Activated CD4-positive, alpha-beta memory T cell treated with anti-CD3 and anti-CD28 coated beads, Interleukin-2, amount 10 ng/mL, durations not matched to agents 7 days and 5 days (primary cell): ENCODE measurements at regions not wholly inside any gene's neighbourhood (a gene's known extent, or its start where the extent isn't known, plus 50 kb on each side); places are given as distances from the start of the nearest gene placed in this dataset.

Experiments used
- CTCF ChIA-PET: fragments of 350-600 bp; sonication (Branson Sonifier 250); formaldehyde crosslinking; loops from one replicate; lab custom pipeline; 2021; ENCODE audit warnings: antibody characterized with exemption, inconsistent platforms; lab: Charles Lee
- POLR2A ChIA-PET: fragments of 350-600 bp; sonication (Branson Sonifier 250); formaldehyde crosslinking; loops from one replicate; lab custom pipeline; 2021; ENCODE audit warnings: antibody characterized with exemption; lab: Charles Lee
- DNase-seq: peaks from one replicate; pipeline ENCODE4 v3.0.0-alpha.2; 2020
- H3K27ac Mint-ChIP-seq: one replicate; pipeline ENCODE4 v1.8.0; 2021; ENCODE audit warnings: mild to moderate bottlenecking, mixed read lengths
- H3K27me3 Mint-ChIP-seq: one replicate; pipeline ENCODE4 v1.8.0; 2021; ENCODE audit warnings: mixed read lengths
- H3K36me3 Mint-ChIP-seq: one replicate; pipeline ENCODE4 v1.8.0; 2021; ENCODE audit warnings: low read depth, mixed read lengths
- H3K4me1 Mint-ChIP-seq: one replicate; pipeline ENCODE4 v1.8.0; 2021; ENCODE audit warnings: mixed read lengths
- H3K4me3 Mint-ChIP-seq: one replicate; pipeline ENCODE4 v1.8.0; 2021; ENCODE audit warnings: mild to moderate bottlenecking, mixed read lengths
- H3K9me3 Mint-ChIP-seq: one replicate; pipeline ENCODE4 v1.8.0; 2021; ENCODE audit warnings: mixed read lengths

DNA sequence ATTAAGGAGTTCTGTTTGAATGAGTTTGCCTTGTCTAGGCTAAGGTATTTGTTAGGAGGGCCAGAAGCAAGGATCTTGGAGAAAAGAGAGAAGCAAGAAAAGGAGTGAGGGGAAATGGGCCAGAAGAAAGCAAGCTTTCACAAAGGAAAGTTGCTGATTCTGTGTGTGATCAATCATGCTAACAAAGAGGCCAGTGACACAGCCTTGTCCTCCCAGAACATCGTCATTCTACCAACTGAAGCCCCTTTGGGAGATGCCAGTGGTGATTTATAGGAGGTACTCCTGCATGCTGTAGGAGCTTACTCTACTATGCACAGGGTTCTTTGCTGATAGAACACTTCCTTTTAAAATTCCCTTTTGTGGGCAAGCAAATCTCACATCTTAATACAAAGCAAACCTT, 449.2 kb upstream of the SPRED2 start:
- Mint-ChIP-seq H3K9me3 (no peaks in the 10 kb centered on the region), H3K4me3 (no peak overlapping the region), H3K4me1 (no peaks in the 10 kb centered on the region), H3K36me3 (no peaks in the 10 kb centered on the region), H3K27me3 (no peaks in the 10 kb centered on the region), H3K27ac (no peak overlapping the region)
- ChIA-PET POLR2A (interaction anchor here (0.6 kb wide), 1 partner anchor 11 kb away, joined by 3 read pairs; no protein-coding TSS in a partner anchor), CTCF (no interaction called here)
- DNase-seq = no peak

DNA sequence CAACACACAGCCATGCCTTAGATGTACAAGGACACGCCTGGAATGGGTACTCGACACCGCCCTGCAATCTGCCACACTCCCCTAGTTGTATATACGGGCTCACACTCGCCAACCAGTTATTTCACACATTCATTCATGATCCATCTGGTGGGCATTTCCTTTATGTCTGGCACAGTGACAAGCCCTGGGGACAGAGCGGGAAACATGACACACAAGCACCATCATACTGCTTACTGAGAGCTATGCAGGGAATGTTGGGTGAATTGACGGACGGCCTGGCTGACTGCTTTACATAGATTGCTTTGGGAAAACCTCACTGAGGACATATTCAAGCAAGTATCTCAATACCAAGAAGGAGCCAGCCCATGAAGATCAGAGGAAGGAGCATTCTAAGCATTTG, 448.0 kb upstream of the SPRED2 start:
- ChIA-PET POLR2A (no interaction called here), CTCF (no interaction called here)
- H3K4me3 Mint-ChIP-seq = no peak overlapping the region
- H3K27me3 Mint-ChIP-seq = no peaks in the 10 kb centered on the region
- DNase-seq = no peak
- no peaks in the 10 kb centered on the region for H3K36me3 Mint-ChIP-seq
- H3K4me1 Mint-ChIP-seq = no peaks in the 10 kb centered on the region
- H3K9me3 Mint-ChIP-seq = no peaks in the 10 kb centered on the region
- H3K27ac Mint-ChIP-seq = no peak overlapping the region

GRCh38 chr2:65878011-65878340, 445.6 kb upstream of the SPRED2 start:
- no peak for DNase-seq
- Mint-ChIP-seq H3K36me3 (no peaks in the 10 kb centered on the region), H3K9me3 (no peaks in the 10 kb centered on the region), H3K4me3 (no peak overlapping the region), H3K27ac (no peak overlapping the region), H3K4me1 (no peaks in the 10 kb centered on the region), H3K27me3 (no peaks in the 10 kb centered on the region)
- POLR2A ChIA-PET = no interaction called here
- CTCF ChIA-PET = no interaction called here

DNA sequence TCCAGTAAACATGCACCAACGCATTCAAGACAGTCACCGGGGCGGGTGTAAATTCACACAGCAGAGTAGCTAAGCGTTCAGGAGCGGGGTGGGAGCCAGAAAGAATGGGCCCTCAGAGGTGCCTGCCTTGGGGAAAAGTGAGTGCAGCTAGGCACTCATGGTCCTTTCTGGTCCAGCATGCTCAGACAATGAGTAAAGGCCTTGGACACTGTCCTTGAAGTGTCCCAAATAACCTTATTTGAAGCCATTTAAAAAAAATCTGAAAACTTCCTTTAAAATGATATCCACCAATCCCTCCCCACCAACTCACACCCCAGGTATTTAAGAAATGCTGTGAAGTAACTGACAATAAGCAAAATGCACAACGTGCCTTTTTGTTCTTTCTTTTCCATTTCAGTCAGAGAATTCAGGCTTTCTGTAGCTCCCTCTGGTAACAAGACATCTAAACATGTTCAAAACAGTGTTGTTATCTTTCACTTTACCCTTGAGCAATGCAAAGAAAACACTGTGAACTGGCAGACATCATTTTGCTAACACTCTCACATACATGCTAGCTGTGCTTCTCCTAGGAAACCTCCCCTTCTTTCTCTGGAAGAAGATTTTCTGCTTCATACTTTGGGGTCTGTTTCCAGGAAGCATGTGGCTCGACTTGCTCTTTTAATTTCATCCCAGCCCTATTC, 445.1 kb upstream of the SPRED2 start:
- H3K9me3 Mint-ChIP-seq = no peaks in the 10 kb centered on the region
- CTCF ChIA-PET = no interaction called here
- H3K27ac Mint-ChIP-seq = no peak overlapping the region

DNA sequence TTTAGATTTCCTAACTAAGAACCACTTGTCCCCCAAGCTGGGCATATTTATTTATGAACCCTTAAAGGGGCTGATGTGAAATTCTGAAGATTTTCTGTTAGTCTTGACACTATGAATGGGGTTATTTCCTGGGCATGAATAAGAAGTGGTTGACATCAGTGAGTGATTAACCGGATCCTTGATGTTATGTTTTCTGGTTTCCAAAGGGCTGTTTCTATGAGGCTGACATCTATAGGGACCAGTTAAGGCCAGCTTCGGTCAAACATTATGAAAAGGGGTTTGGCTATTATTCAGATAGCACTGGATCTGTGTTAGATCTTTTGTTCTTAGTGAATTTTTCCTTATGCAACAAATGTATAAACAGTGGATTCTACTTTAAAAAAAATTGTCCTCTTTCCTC, 443.7 kb upstream of the SPRED2 start:
- Mint-ChIP-seq H3K27me3 (no peaks in the 10 kb centered on the region), H3K4me3 (no peak overlapping the region), H3K9me3 (no peaks in the 10 kb centered on the region), H3K36me3 (no peaks in the 10 kb centered on the region), H3K4me1 (no peaks in the 10 kb centered on the region), H3K27ac (no peak overlapping the region)
- POLR2A ChIA-PET = no interaction called here
- CTCF ChIA-PET = no interaction called here
- DNase-seq = no peak

More for the DNA sequence above, 445.1 kb upstream of the SPRED2 start:
- DNase-seq = no peak
- POLR2A ChIA-PET = no interaction called here
- Mint-ChIP-seq H3K36me3 (no peaks in the 10 kb centered on the region), H3K4me1 (no peaks in the 10 kb centered on the region), H3K27me3 (no peaks in the 10 kb centered on the region), H3K4me3 (no peak overlapping the region)

DNA sequence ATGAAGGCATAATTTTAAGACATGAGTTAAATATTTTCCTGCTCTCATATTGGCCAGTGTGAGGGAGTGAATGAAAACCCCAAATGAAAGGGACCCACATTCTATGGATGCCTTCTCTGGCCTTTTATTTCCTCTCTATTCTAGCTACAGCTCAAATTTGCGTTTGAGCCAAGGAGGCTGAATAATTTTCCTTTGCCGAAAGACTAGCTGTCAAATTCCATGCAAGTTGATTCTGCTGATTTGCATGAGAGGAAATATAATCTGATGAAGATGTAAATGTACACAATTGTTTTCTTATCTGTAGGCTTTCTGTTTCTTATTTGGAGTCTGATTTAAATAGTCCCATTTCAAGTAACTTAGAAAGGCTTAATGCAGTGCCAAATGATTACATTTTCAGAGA, 438.4 kb upstream of the SPRED2 start:
- no peaks in the 10 kb centered on the region for H3K9me3 Mint-ChIP-seq
- no peak for DNase-seq
- H3K4me1 Mint-ChIP-seq = no peaks in the 10 kb centered on the region
- H3K36me3 Mint-ChIP-seq = no peaks in the 10 kb centered on the region
- ChIA-PET POLR2A (interaction anchor here (0.7 kb wide), 1 partner anchor 10 kb away, joined by 3 read pairs; no protein-coding TSS in a partner anchor), CTCF (no interaction called here)
- no peaks in the 10 kb centered on the region for H3K27me3 Mint-ChIP-seq
- no peak overlapping the region for H3K4me3 Mint-ChIP-seq
- H3K27ac Mint-ChIP-seq = no peak overlapping the region

DNA sequence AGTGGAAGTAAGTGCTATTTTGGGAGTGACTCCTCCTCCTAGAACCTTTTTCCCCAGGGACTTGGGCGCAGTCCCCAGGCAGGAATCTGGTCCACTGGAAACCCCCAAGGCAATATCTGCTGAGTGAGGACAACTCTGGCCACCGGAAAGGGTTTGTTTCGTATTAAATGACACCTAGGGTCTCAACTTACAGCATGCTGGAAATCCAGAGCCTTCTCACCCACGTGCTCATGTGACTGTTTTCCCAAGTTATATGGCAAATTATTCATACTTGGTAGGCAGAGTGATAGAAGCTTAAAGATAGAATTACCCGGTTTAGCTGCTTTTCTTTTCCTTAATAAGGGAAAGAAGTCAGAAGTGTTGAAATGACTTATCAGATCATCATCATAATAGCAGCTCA, 436.9 kb upstream of the SPRED2 start:
- no peak overlapping the region for H3K4me3 Mint-ChIP-seq
- no peak for DNase-seq
- no peaks in the 10 kb centered on the region for H3K27me3 Mint-ChIP-seq
- H3K27ac Mint-ChIP-seq = no peak overlapping the region
- CTCF ChIA-PET = no interaction called here
- H3K9me3 Mint-ChIP-seq = no peaks in the 10 kb centered on the region
- no peaks in the 10 kb centered on the region for H3K4me1 Mint-ChIP-seq
- POLR2A ChIA-PET = no interaction called here
- no peaks in the 10 kb centered on the region for H3K36me3 Mint-ChIP-seq

- no peaks in the 10 kb centered on the region for H3K9me3 Mint-ChIP-seq
Observed at GRCh38 chr2:65868177-65868576, 435.8 kb upstream of the SPRED2 start.

DNA sequence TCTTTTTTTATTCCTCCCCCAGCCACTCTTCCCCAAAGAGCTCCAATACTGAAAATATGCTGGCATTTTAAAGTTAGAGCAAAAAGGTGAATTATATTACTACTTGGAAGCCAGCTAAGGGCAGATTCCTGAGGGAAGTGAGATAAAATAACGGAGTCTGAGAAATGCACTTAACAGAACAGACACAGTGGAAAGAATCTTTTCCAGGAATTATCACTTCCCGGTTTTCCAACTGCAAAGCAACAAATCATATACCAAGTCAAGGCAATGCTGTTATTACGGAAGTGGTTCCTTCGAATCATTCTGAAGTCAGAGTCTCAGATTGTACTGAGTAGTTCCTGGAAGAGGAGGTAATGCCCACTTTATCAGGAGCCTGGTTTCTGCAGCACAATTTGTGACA, 435.0 kb upstream of the SPRED2 start:
- ChIA-PET CTCF (no interaction called here), POLR2A (no interaction called here)
- H3K4me1 Mint-ChIP-seq = no peaks in the 10 kb centered on the region
- H3K27me3 Mint-ChIP-seq = no peaks in the 10 kb centered on the region
- H3K9me3 Mint-ChIP-seq = no peaks in the 10 kb centered on the region
- no peak for DNase-seq
- H3K27ac Mint-ChIP-seq = no peak overlapping the region
- H3K36me3 Mint-ChIP-seq = no peaks in the 10 kb centered on the region
- H3K4me3 Mint-ChIP-seq = no peak overlapping the region

More at GRCh38 chr2:65868177-65868576, 435.8 kb upstream of the SPRED2 start:
- H3K27me3 Mint-ChIP-seq = no peaks in the 10 kb centered on the region
- H3K4me3 Mint-ChIP-seq = no peak overlapping the region
- ChIA-PET CTCF (no interaction called here), POLR2A (no interaction called here)
- H3K4me1 Mint-ChIP-seq = no peaks in the 10 kb centered on the region
- DNase-seq = no peak
- no peaks in the 10 kb centered on the region for H3K36me3 Mint-ChIP-seq
- no peak overlapping the region for H3K27ac Mint-ChIP-seq

GRCh38 chr2:65866148-65866547, 433.7 kb upstream of the SPRED2 start:
- no peak for DNase-seq
- H3K27ac Mint-ChIP-seq = no peak overlapping the region
- H3K9me3 Mint-ChIP-seq = no peaks in the 10 kb centered on the region
- no peak overlapping the region for H3K4me3 Mint-ChIP-seq
- no peaks in the 10 kb centered on the region for H3K27me3 Mint-ChIP-seq
- POLR2A ChIA-PET = no interaction called here
- H3K4me1 Mint-ChIP-seq = no peaks in the 10 kb centered on the region
- no peaks in the 10 kb centered on the region for H3K36me3 Mint-ChIP-seq
- CTCF ChIA-PET = interaction anchor here (0.6 kb wide), 1 partner anchor 9 kb away, joined by 3 read pairs; no protein-coding TSS in a partner anchor

DNA sequence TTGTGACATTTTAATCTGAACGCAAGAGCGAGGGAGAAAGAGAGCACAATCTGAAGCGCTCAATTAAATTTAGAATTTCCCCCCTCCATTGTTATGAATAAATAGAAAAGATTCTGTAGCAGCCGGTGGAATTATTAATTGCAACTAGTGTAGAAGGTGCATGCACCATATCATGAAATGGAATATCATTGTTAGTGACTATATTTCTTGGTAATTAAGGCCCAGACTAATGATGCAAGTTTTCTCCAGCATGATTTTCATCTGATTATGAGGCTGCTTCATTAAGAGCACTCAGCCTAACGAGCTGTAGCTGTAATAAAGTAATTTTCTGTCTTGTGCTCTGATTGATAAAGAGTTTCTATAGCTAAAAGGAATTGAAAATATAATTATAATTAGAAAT, 432.2 kb upstream of the SPRED2 start:
- no peaks in the 10 kb centered on the region for H3K36me3 Mint-ChIP-seq
- no peaks in the 10 kb centered on the region for H3K4me1 Mint-ChIP-seq
- H3K27ac Mint-ChIP-seq = no peak overlapping the region
- POLR2A ChIA-PET = no interaction called here
- DNase-seq = no peak
- H3K9me3 Mint-ChIP-seq = no peaks in the 10 kb centered on the region
- H3K4me3 Mint-ChIP-seq = no peak overlapping the region
- CTCF ChIA-PET = no interaction called here
- H3K27me3 Mint-ChIP-seq = no peaks in the 10 kb centered on the region

- CTCF ChIA-PET = no interaction called here
- Mint-ChIP-seq H3K27me3 (no peaks in the 10 kb centered on the region), H3K36me3 (no peaks in the 10 kb centered on the region), H3K4me3 (no peak overlapping the region), H3K9me3 (no peaks in the 10 kb centered on the region), H3K4me1 (no peaks in the 10 kb centered on the region), H3K27ac (no peak overlapping the region)
- POLR2A ChIA-PET = no interaction called here
- DNase-seq = no peak
Observed at GRCh38 chr2:65863713-65864112, 431.3 kb upstream of the SPRED2 start.

- no peak for DNase-seq
- no peak overlapping the region for H3K4me3 Mint-ChIP-seq
- CTCF ChIA-PET = no interaction called here
- no peak overlapping the region for H3K27ac Mint-ChIP-seq
- POLR2A ChIA-PET = no interaction called here
- H3K36me3 Mint-ChIP-seq = no peaks in the 10 kb centered on the region
- H3K9me3 Mint-ChIP-seq = no peaks in the 10 kb centered on the region
- no peaks in the 10 kb centered on the region for H3K4me1 Mint-ChIP-seq
- H3K27me3 Mint-ChIP-seq = no peaks in the 10 kb centered on the region
Observed at GRCh38 chr2:65856928-65857327, 424.5 kb upstream of the SPRED2 start.

DNA sequence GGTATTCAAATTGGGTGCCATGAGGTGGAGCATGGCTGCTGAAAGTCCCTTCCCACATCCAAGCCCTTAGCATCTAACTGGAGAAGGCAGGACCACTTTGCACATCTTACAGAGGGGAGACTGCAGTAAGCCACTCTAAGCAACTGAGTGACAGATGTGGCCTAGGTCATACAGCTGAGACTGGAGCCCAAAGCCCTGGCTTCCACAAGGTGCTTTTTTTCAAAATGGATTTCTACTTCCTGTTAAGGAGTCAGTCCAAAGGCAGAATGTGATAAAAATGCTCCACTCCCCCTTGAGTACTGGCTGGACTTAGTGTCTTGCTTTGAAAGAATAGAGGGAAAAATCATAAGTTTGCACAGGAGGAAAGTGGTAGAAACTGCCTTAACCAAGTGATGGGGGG, 424.0 kb upstream of the SPRED2 start:
- Mint-ChIP-seq H3K36me3 (no peaks in the 10 kb centered on the region), H3K27me3 (no peaks in the 10 kb centered on the region), H3K27ac (no peak overlapping the region), H3K4me3 (no peak overlapping the region), H3K4me1 (no peaks in the 10 kb centered on the region), H3K9me3 (no peaks in the 10 kb centered on the region)
- ChIA-PET POLR2A (no interaction called here), CTCF (no interaction called here)
- no peak for DNase-seq
